ENCODE measurements at regions not wholly inside any gene's neighbourhood (a gene's known extent, or its start where the extent isn't known, plus 50 kb on each side); places are given as distances from the start of the nearest gene placed in this dataset.
"Not testable (repeated sequence)": the region's sequence is repeated elsewhere in the genome, so short reads cannot be mapped to it uniquely, and the experiment has no call there.

DNA sequence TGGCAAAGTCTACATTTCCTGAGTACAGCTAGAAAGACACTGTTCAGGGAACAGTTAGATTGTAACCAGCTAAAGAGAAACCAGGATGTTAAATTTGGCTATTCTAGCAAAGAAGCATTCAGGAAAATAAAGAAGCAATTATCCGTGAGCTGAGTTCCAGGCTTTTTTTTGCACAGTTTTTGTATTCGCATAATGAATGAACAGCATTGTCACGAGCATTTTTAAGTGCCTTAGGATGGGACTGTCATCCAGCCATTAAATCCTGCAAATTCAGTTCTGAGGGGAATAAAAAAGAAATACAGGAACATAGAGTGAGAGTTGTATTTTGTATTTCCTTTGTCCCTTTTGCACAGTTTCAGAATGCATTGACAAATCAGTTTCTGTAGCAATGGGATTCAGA, 1302.2 kb downstream of the CDH12 start:
- not testable (repeated sequence) for TF ChIP-seq POLR2A, CTCF (IDR thresholded peaks at IDR 0.05)
